Ovary (tissue), 7 donors: ENCODE measurements at regions not wholly inside any gene's neighbourhood (a gene's known extent, or its start where the extent isn't known, plus 50 kb on each side); places are given as distances from the start of the nearest gene placed in this dataset.

ENCODE experiments used
- DNase-seq, 5 donors: peaks; one replicate each; pipeline ENCODE4 v3.0.0-alpha.2; 2019 to 2020
- H3K27ac ChIP-seq, 2 donors: fragments of 200-600 bp; one replicate each; pipeline versions ENCODE4 v1.5.1 to v1.8.0; 2019 to 2022
- H3K27me3 ChIP-seq: fragments of 200-600 bp; one replicate; pipeline ENCODE4 v1.8.0; 2022
- H3K36me3 ChIP-seq: fragments of 200-600 bp; sonication (generic); one replicate; pipeline ENCODE4 v1.5.1; 2019
- H3K4me1 ChIP-seq: one replicate; pipeline ENCODE4 v1.8.1; 2013; ENCODE audit warnings: mild to moderate bottlenecking, moderate library complexity; ENCODE audit not compliant: insufficient read depth
- H3K4me3 ChIP-seq: fragments of 200-600 bp; sonication (generic); one replicate; pipeline ENCODE4 v1.5.1; 2017
- H3K9me3 ChIP-seq, 2 donors: fragments of 200-600 bp in 1 of 2; sonication (generic) in 1 of 2; one replicate each; pipeline versions ENCODE4 v1.5.1 to v1.8.1; 2013 to 2019; ENCODE audit warnings: mild to moderate bottlenecking in 1 of 2, moderate library complexity in 1 of 2
- EP300 ChIP-seq: sonication (generic); formaldehyde crosslinking; IDR thresholded peaks from one replicate; pipeline ENCODE4 v1.6.1; 2017; ENCODE audit warnings: antibody characterized with exemption
- POLR2A ChIP-seq: fragments of 450-650 bp; IDR thresholded peaks from one replicate; pipeline ENCODE4 v1.6.1; 2017; ENCODE audit warnings: antibody characterized with exemption, mild to moderate bottlenecking, moderate library complexity
- WGBS, 3 donors: extraction: QIAGEN DNeasy Blood & Tissue Kit in 1 of 3; methylation state at CpG; one replicate each; pipeline versions ENCODE4 v1.1.5 to v1.1.7; 2013 to 2017; 5-methylcytosine and 5-hydroxymethylcytosine counted together
- intact Hi-C, 4 donors: fragments of 100-400 bp; cut with DNase I; formaldehyde crosslinking; loops; one replicate each; pipeline versions ENCODE4 v1.11.0 to v1.15.1; 2022 to 2023
- TF ChIP-seq, protein P1 (sequence below), 3 donors: fragments of 450-650 bp in 2 of 3; fragments of 200-600 bp in 1 of 3; IDR thresholded peaks; one replicate each; pipeline versions ENCODE4 v1.5.1 to v1.8.0; 2016 to 2022; ENCODE audit warnings: antibody characterized with exemption in 3 of 3, mild to moderate bottlenecking in 1 of 3
- donor health status: DM: no; HTN: no; CAD: no; lungs with moderate emphysema.
- donor health status: DM: no; HTN: no; CAD: no.
- donor health status: Bipolar disorder and iron deficiency.
- donor health status: DM: no; HTN: no; CAD: no.
- donor health status: DM: yes; HTN: yes; CAD: no.

DNA sequence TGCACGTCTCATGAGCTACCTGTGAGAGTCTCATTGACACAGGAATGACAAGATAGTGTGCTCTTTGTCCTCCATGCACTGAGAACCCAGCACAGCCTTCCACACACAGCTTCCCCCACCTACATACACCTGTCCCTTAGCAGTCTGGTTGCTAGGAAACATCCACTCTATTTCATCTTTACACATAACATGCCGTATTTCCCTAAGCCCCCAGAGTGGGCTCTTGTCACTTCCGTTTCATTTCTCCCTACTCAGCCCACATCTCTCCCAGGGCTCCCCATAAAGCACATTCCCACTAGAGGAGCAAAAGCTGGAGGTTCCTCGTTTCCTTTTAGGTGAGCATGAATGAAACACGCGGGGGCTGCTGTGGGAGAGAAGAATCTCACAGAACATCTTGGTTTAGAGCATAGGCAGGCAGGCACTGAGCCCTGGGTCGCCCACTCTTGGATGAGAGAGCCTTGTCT lies 137.1 kb downstream of the ETS2 start:
- no peaks in the 10 kb centered on the region for H3K36me3 ChIP-seq
- 88% methylated on average over 7 of the region's 7 CpGs for WGBS, 3 donors
- H3K4me3 ChIP-seq: no peak overlapping the region
- H3K9me3 ChIP-seq: no peaks in the 10 kb centered on the region
- no peak for DNase-seq
- TF ChIP-seq, protein P1, sequence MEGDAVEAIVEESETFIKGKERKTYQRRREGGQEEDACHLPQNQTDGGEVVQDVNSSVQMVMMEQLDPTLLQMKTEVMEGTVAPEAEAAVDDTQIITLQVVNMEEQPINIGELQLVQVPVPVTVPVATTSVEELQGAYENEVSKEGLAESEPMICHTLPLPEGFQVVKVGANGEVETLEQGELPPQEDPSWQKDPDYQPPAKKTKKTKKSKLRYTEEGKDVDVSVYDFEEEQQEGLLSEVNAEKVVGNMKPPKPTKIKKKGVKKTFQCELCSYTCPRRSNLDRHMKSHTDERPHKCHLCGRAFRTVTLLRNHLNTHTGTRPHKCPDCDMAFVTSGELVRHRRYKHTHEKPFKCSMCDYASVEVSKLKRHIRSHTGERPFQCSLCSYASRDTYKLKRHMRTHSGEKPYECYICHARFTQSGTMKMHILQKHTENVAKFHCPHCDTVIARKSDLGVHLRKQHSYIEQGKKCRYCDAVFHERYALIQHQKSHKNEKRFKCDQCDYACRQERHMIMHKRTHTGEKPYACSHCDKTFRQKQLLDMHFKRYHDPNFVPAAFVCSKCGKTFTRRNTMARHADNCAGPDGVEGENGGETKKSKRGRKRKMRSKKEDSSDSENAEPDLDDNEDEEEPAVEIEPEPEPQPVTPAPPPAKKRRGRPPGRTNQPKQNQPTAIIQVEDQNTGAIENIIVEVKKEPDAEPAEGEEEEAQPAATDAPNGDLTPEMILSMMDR (IDR thresholded peaks at IDR 0.05): no peak
- no peak for TF ChIP-seq EP300
- TF ChIP-seq POLR2A: no peak
- H3K27me3 ChIP-seq: no peaks in the 10 kb centered on the region
- no peaks in the 10 kb centered on the region for H3K4me1 ChIP-seq
- no peak overlapping the region for H3K27ac ChIP-seq
- intact Hi-C loops: no loop called here

DNA sequence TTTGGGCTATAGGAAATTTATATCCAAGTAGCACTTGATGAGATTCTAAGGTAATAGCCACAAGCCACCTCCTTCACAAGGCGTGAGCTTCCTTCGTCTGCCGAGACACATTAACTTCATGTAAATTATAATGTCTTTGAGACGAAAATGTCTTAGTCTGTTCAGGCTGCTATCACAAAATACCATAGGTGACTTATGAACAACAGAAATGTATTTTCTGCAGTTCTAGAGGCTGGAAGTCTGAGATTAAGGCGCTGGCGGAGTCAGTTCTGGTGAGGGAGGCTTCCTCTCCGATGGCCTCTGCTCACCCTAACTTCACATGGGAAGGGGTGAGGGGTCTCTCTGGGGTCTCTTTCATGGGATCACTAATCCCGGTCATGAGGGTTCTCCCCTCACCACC lies 133.0 kb downstream of the ETS2 start:
- WGBS, 3 donors: 81 to 82% (median 82%) methylated on average over 8 of the region's 8 CpGs
- H3K9me3 ChIP-seq: no peaks in the 10 kb centered on the region
- H3K27me3 ChIP-seq: no peaks in the 10 kb centered on the region
- DNase-seq: no peak
- H3K4me1 ChIP-seq: no peaks in the 10 kb centered on the region
- TF ChIP-seq POLR2A (no peak), EP300 (no peak)
- TF ChIP-seq, protein P1 (IDR thresholded peaks at IDR 0.05): no peak
- intact Hi-C loops: no loop called here
- no peaks in the 10 kb centered on the region for H3K36me3 ChIP-seq
- no peak overlapping the region for H3K27ac ChIP-seq
- no peak overlapping the region for H3K4me3 ChIP-seq

DNA sequence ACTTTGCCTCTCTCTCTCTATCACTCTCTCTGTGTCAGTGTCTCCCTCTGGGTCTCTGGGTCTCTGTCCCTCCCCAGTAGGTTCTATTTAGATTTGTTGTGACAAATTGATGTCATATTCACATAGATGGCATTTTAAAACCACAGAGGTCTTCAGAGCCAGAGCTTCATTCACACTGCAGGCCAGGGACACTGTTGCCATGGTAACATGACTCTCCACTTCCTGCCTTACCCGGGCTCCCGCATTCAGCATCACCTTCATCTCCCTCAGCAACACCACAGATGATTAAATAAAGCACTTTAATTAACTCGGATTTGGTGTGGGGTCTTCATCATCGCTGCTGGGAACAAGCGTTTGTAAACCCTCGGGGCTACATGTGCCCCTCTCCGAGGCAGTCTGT lies 132.6 kb downstream of the ETS2 start:
- no peaks in the 10 kb centered on the region for H3K27me3 ChIP-seq
- intact Hi-C loops: no loop called here
- H3K9me3 ChIP-seq: no peaks in the 10 kb centered on the region
- no peak for DNase-seq
- no peak overlapping the region for H3K4me3 ChIP-seq
- no peak overlapping the region for H3K27ac ChIP-seq
- 60 to 72% (median 60%) methylated on average over 7 of the region's 7 CpGs for WGBS, 3 donors
- no peak for TF ChIP-seq POLR2A
- TF ChIP-seq, protein P1 (IDR thresholded peaks at IDR 0.05): no peak
- no peak for TF ChIP-seq EP300
- no peaks in the 10 kb centered on the region for H3K36me3 ChIP-seq
- H3K4me1 ChIP-seq: no peaks in the 10 kb centered on the region

DNA sequence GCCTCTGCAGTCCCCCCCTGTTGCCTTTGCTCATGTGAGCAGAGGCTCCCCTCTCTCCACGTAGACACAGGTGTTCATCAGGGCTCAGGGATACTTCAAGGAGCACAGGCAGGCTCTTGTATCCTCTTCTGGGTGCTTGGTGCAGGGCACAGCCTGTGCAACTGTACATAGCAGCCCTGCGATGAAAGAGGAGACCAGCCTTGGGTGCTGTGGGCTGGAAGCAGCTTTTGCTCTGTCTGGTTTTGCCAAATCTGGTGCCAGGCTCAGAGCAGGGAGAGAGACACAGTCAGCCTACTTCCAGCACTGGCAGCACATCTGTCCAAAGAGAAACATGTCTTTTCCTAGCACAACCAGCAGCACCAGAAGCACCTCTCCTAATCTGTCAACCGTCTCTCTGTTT lies 132.1 kb downstream of the ETS2 start:
- H3K9me3 ChIP-seq: no peaks in the 10 kb centered on the region
- H3K4me3 ChIP-seq: no peak overlapping the region
- intact Hi-C loops: no loop called here
- no peaks in the 10 kb centered on the region for H3K36me3 ChIP-seq
- no peak for DNase-seq
- TF ChIP-seq EP300 (no peak), POLR2A (no peak)
- TF ChIP-seq, protein P1 (IDR thresholded peaks at IDR 0.05): no peak
- H3K27ac ChIP-seq: no peak overlapping the region
- H3K27me3 ChIP-seq: no peaks in the 10 kb centered on the region
- H3K4me1 ChIP-seq: no peaks in the 10 kb centered on the region
- WGBS, 3 donors: 78 to 91% (median 81%) methylated on average over 3 of the region's 3 CpGs
